Thymus (tissue), 11 donors: ENCODE measurements at regions not wholly inside any gene's neighbourhood (a gene's known extent, or its start where the extent isn't known, plus 50 kb on each side); places are given as distances from the start of the nearest gene placed in this dataset.

Experiments used
- DNase-seq, 9 donors: peaks; one replicate each; pipeline ENCODE4 v3.0.0-alpha.2; 2013; ENCODE audit warnings: low spot score in 9 of 9, low read depth in 6 of 9, missing footprints in 1 of 9
- H3K27ac ChIP-seq, 2 donors: one replicate each; pipeline ENCODE4 v1.5.1; 2013; ENCODE audit warnings: control low read depth in 1 of 2, low read depth in 1 of 2, low read length in 1 of 2, mild to moderate bottlenecking in 1 of 2, moderate library complexity in 1 of 2
- H3K27me3 ChIP-seq, 2 donors: one replicate each; pipeline ENCODE4 v1.5.1; 2013; ENCODE audit warnings: low read length in 1 of 2; ENCODE audit not compliant: control insufficient read depth in 2 of 2, insufficient read depth in 1 of 2
- H3K36me3 ChIP-seq, 2 donors: one replicate each; pipeline ENCODE4 v1.5.1; 2013; ENCODE audit warnings: low read length in 1 of 2, mild to moderate bottlenecking in 1 of 2, moderate library complexity in 1 of 2; ENCODE audit not compliant: control insufficient read depth in 2 of 2, insufficient read depth in 2 of 2
- H3K4me1 ChIP-seq, 2 donors: one replicate each; pipeline ENCODE4 v1.5.1; 2013; ENCODE audit warnings: low read length in 2 of 2; ENCODE audit not compliant: control insufficient read depth in 2 of 2, insufficient read depth in 2 of 2
- H3K4me3 ChIP-seq, 2 donors: one replicate each; pipeline ENCODE4 v1.5.1; 2013; ENCODE audit warnings: low read length in 2 of 2, control low read depth in 1 of 2, mild to moderate bottlenecking in 1 of 2
- H3K9me3 ChIP-seq, 2 donors: one replicate each; pipeline ENCODE4 v1.5.1; 2013; ENCODE audit warnings: low read length in 1 of 2, mild to moderate bottlenecking in 1 of 2; ENCODE audit not compliant: control insufficient read depth in 2 of 2, insufficient read depth in 1 of 2
- WGBS: extraction: QIAGEN DNeasy Blood & Tissue Kit; methylation state at CpG from one replicate; pipeline ENCODE4 v1.1.7; 2013; 5-methylcytosine and 5-hydroxymethylcytosine counted together
- donor health status: healthy.

DNA sequence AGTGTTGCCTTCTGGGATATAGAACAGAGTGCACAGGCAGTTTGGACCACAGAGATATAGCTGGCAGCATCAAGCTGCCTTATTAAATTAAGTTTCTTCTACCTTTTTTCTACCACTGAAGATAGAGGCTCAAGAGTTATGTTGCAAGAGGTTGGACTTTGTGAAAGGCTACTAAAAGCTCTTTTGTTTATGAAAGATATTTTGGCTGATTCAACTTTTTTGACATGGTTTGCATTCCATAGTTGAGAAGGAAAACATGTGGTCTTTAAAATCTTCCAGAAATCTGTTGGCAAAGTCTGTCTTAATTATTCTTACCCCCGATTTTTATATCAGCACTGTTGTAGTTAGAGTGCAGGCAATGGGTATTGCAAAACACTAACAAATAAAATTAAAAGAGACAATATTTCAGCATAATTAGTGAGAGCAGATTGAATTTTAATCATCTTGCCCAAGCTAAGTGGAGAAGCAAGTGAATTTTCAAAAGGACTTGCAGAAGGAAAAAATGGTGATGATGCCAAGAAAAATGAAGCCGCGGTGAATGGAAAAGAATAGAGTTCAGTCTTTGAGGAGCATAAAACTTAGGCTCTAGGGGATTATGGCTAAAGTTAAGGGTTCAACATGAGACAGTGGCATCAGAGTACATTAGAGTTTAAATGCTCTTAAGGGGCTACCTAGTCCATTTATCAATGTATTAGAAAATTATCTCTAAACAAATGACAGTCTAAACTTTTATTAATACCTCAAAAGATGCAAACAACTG, 450.9 kb upstream of the CNTNAP2 start:
- DNase-seq, result no peak
- WGBS, result 90% methylated on average over 3 of the region's 3 CpGs
- H3K9me3 ChIP-seq, result no peaks in the 10 kb centered on the region
- H3K27ac ChIP-seq, result no peak overlapping the region
- H3K36me3 ChIP-seq, result no peaks in the 10 kb centered on the region
- no peak overlapping the region for H3K4me3 ChIP-seq
- no peaks in the 10 kb centered on the region for H3K27me3 ChIP-seq
- H3K4me1 ChIP-seq, result no peaks in the 10 kb centered on the region

DNA sequence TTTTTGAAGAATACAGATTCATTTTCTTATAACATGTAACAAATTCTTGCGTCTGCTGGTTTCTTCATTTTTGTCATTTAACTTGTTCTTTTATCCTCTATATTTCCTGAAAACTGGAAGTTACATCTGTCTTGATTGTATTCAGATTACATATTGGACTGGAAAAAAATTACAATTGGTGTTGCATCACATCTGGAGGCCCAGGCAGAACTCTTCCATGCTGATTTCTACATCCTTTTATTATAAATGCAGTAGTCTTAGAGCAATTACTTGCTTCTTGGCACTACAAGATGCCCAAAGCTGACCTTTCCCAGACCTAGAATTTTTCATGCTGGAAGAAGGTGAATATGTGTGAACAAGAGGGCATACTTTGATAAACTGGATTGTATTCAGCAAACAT, 460.9 kb upstream of the CNTNAP2 start:
- Histone ChIP-seq H3K27me3 (no peaks in the 10 kb centered on the region), H3K36me3 (no peaks in the 10 kb centered on the region), H3K4me1 (no peaks in the 10 kb centered on the region), H3K27ac (no peak overlapping the region), H3K4me3 (no peak overlapping the region), H3K9me3 (no peaks in the 10 kb centered on the region)
- DNase-seq, result no peak
- WGBS, result 97% methylated on average over 1 of the region's 1 CpG

DNA sequence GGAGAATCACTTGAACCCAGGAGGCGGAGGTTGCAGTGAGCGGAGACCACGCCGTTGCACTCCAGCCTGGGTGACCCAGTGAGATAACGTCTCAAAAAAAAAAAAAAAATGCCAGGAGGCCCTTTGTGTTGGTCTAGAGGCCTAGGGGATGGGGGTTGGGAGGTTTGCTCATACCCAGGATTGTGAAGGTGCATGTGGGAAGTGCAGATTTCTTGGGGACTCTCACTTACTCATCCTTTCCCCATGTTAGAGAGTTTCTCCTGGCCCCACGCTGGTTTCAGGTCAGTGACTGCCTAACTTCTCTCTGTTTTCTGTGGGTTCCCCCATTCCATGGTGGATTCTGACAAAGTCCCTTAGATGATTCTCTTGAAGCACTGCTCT, 471.5 kb upstream of the CNTNAP2 start:
- WGBS, result 92% methylated on average over 6 of the region's 6 CpGs
- H3K4me3 ChIP-seq, result no peak overlapping the region
- H3K9me3 ChIP-seq, result peaks cover 0 to 17% of the 10 kb centered on the region in 2 donors
- H3K4me1 ChIP-seq, result no peaks in the 10 kb centered on the region
- H3K36me3 ChIP-seq, result no peaks in the 10 kb centered on the region
- H3K27me3 ChIP-seq, result no peaks in the 10 kb centered on the region
- H3K27ac ChIP-seq, result no peak overlapping the region
- DNase-seq, result no peak

DNA sequence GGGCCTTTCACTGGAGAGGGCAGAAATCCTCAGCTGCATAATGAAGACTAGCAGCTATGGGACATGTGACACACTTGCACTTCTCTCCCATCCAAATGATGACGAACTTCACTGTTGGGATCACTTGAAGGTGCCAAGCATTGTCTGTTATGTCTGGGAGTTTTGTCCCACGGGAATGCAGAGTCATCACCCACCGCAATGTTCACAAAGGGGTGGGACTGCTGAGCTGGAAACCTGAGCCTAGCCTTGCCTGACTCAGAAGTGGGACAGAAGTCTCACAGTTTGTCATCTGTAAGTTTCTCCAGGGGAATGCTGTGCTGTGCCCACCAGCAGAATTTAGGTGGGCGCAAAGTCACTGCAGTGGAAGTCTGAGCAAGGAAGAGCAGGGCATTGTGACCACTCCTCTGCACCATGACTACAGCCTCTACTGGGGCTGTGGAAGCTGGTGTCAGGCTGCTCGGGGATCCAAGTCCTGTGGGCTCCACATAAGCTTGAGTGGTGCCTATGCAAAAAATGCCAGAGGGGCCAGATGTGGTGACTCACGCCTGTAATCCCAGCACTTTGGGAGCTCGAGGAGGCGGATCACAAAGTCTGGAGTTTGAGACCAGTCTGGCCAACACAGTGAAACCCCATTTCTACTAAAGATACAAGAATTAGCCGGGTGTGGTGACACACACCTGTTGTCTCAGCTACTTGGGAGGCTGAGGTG, 472.0 kb upstream of the CNTNAP2 start:
- DNase-seq, result no peak
- H3K27ac ChIP-seq, result no peak overlapping the region
- no peaks in the 10 kb centered on the region for H3K27me3 ChIP-seq
- H3K36me3 ChIP-seq, result no peaks in the 10 kb centered on the region
- no peaks in the 10 kb centered on the region for H3K4me1 ChIP-seq
- H3K9me3 ChIP-seq, result peaks cover 0 to 17% of the 10 kb centered on the region in 2 donors
- H3K4me3 ChIP-seq, result no peak overlapping the region
- 93% methylated on average over 9 of the region's 9 CpGs for WGBS

DNA sequence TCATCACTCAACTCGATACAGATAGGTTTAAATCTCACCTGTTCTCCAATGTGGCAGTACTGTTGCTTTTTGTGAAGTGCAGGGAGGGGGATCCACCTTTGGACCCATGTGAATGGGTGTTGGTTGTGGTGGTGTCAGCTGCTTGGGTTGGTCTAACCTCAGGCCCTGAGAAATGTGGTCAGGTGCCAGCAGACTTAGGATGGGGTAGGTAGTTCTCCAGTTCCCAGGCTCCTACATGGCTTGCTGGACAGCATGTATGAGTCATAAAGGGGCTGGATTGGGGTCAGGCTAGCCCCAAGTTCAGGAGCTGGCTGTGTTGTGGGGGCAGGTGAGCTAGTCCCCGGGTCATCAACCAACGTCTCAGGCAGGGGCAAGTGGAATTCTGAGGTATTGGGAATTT, 472.6 kb upstream of the CNTNAP2 start:
- Histone ChIP-seq H3K27ac (no peak overlapping the region), H3K4me1 (no peaks in the 10 kb centered on the region), H3K9me3 (peaks cover 0 to 17% of the 10 kb centered on the region in 2 donors), H3K27me3 (no peaks in the 10 kb centered on the region), H3K36me3 (no peaks in the 10 kb centered on the region), H3K4me3 (no peak overlapping the region)
- DNase-seq, result no peak
- 90% methylated on average over 3 of the region's 3 CpGs for WGBS

DNA sequence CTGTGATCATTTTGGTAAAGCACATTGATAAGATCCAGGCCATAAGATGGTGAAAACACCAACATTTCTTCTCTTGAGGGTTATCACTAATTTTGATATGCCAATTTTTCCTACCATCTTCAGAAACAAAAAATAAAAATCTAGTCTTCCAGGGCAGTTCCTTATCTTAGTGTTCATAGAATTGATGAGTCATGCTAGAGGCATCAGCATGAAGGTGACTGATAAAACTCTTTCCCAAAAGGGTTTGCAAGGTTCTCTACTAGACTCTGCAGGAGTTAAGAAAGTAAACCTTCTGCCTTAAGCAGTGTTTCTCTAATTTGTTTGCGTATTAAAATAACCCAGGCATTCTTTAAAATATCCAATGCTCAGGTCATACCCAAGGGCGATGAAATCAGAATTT, 483.1 kb upstream of the CNTNAP2 start:
- DNase-seq, result no peak
- H3K4me1 ChIP-seq, result no peaks in the 10 kb centered on the region
- H3K4me3 ChIP-seq, result no peak overlapping the region
- WGBS, result 68% methylated on average over 2 of the region's 2 CpGs
- H3K36me3 ChIP-seq, result no peaks in the 10 kb centered on the region
- H3K9me3 ChIP-seq, result peaks cover 0 to 8% of the 10 kb centered on the region in 2 donors
- no peaks in the 10 kb centered on the region for H3K27me3 ChIP-seq
- H3K27ac ChIP-seq, result no peak overlapping the region

DNA sequence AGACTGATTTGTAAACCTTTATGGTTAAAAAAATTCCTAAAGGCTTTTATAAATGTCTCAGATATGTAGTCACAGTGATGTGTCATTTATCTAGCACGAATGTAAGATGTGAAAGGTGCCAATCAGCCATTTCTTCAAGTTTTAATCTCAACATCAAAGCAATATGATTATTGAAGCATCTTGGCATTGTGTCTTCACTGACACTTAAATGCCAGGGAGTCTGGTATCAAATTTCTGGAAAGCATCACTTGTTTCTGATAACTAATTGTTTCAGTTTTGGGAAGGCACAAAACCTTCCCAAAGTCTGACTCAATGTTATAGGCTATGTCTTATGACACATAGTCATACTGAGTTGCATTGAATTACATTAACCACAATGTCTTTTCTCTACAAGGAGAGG, 492.0 kb upstream of the CNTNAP2 start:
- no peak overlapping the region for H3K27ac ChIP-seq
- WGBS, result 85% methylated on average over 1 of the region's 1 CpG

DNA sequence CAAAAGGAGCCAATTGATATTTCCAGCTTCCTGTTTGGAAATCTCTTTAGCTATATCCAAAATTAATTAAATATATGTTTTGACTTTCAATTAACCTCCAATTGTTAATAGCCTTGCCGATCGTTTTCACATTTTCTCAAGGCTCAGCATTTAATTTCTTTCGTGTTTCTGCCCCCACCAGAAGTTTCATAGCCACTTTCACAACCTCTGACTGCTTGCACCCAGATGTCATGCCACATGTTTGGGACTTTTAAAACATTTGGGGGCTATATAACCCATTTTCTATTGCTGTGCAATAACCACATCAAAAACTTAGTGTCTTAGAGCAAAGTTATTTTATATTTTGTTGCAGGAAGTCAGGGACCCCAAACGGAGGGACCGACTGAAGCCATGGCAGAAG, 510.6 kb upstream of the CNTNAP2 start:
- Histone ChIP-seq H3K36me3 (no peaks in the 10 kb centered on the region), H3K9me3 (no peaks in the 10 kb centered on the region), H3K4me1 (no peaks in the 10 kb centered on the region), H3K27me3 (no peaks in the 10 kb centered on the region), H3K27ac (no peak overlapping the region), H3K4me3 (no peak overlapping the region)
- no peak for DNase-seq
- WGBS, result 84% methylated on average over 5 of the region's 5 CpGs

More for the DNA sequence above, 492.0 kb upstream of the CNTNAP2 start:
- no peak for DNase-seq
- H3K9me3 ChIP-seq, result no peaks in the 10 kb centered on the region
- H3K4me1 ChIP-seq, result no peaks in the 10 kb centered on the region
- no peak overlapping the region for H3K4me3 ChIP-seq
- H3K27me3 ChIP-seq, result no peaks in the 10 kb centered on the region
- no peaks in the 10 kb centered on the region for H3K36me3 ChIP-seq

DNA sequence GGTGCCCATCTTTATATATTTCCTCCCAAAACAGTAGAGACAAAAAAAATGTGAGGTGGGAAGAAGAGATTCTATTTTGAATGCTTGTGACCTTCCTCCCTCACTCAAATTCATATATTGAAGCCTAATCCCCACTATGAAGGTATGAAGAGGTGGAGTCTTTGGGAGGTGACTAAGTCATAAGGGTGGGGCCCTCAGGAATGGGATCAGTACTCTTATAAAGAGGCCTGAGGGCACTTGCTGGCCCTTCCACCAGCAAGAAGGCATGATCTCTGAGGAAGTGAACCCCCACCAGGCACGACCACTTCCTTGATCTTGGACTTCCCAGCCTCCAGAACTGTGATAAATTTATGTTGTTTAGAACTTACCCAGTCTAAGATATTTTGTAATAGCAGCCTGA, 517.2 kb upstream of the CNTNAP2 start:
- Histone ChIP-seq H3K4me1 (no peaks in the 10 kb centered on the region), H3K27me3 (no peaks in the 10 kb centered on the region), H3K4me3 (no peak overlapping the region), H3K36me3 (no peaks in the 10 kb centered on the region), H3K9me3 (no peaks in the 10 kb centered on the region), H3K27ac (no peak overlapping the region)
- no peak for DNase-seq
- WGBS, result 40% methylated on average over 1 of the region's 1 CpG
